ENCODE measurements at regions not wholly inside any gene's neighbourhood (a gene's known extent, or its start where the extent isn't known, plus 50 kb on each side); places are given as distances from the start of the nearest gene placed in this dataset.

GRCh38 chr15:94887391-94887790, 656.0 kb downstream of the MCTP2 start:
- Histone ChIP-seq H3K36me3 (ENCODE audit: insufficient read depth, low read length) (no peaks in the 10 kb centered on the region), H4K20me1 (ENCODE audit: insufficient read depth, low read depth, low read length) (no peaks in the 10 kb centered on the region), H2AFZ (ENCODE audit: low read length) (no peak overlapping the region), H3K27ac (ENCODE audit: low read length) (no peak overlapping the region), H3K4me3 (ENCODE audit: low read length) (no peak overlapping the region), H3K9me2 (replicated peaks; ENCODE audit: insufficient read depth, low read length) (no peaks in the 10 kb centered on the region; the same call in 1 of the 2 replicates), H3K4me1 (ENCODE audit: low read length) (no peaks in the 10 kb centered on the region), H3K9ac (ENCODE audit: low read length) (no peak overlapping the region), H3K27me3 (ENCODE audit: low read length) (no peaks in the 10 kb centered on the region), H3K79me2 (ENCODE audit: low read length) (no peaks in the 10 kb centered on the region), H3K9me3 (ENCODE audit: low read length) (no peaks in the 10 kb centered on the region), H3K4me2 (ENCODE audit: low read depth, low read length, poor library complexity, severe bottlenecking) (no peak overlapping the region)
- no peak for DNase-seq

- no peaks in the 10 kb centered on the region; the same call in 1 of the 2 replicates for H3K9me2 ChIP-seq (replicated peaks; ENCODE audit: insufficient read depth, low read length)
- no peaks in the 10 kb centered on the region for H3K4me1 ChIP-seq (ENCODE audit: low read length)
- H3K27ac ChIP-seq (ENCODE audit: low read length) = no peak overlapping the region
- no peak for DNase-seq
- H2AFZ ChIP-seq (ENCODE audit: low read length) = no peak overlapping the region
- H3K79me2 ChIP-seq (ENCODE audit: low read length) = no peaks in the 10 kb centered on the region
- no peak overlapping the region for H3K4me2 ChIP-seq (ENCODE audit: low read depth, low read length, poor library complexity, severe bottlenecking)
- H3K9ac ChIP-seq (ENCODE audit: low read length) = no peak overlapping the region
- no peak overlapping the region for H3K4me3 ChIP-seq (ENCODE audit: low read length)
- H3K36me3 ChIP-seq (ENCODE audit: insufficient read depth, low read length) = no peaks in the 10 kb centered on the region
- H4K20me1 ChIP-seq (ENCODE audit: insufficient read depth, low read depth, low read length) = no peaks in the 10 kb centered on the region
- no peaks in the 10 kb centered on the region for H3K27me3 ChIP-seq (ENCODE audit: low read length)
- no peaks in the 10 kb centered on the region for H3K9me3 ChIP-seq (ENCODE audit: low read length)
Measured at GRCh38 chr15:94889153-94889552, 657.8 kb downstream of the MCTP2 start.

GRCh38 chr15:94893091-94893490, 661.7 kb downstream of the MCTP2 start:
- Histone ChIP-seq H3K79me2 (ENCODE audit: low read length) (no peaks in the 10 kb centered on the region), H3K9ac (ENCODE audit: low read length) (no peak overlapping the region), H4K20me1 (ENCODE audit: insufficient read depth, low read depth, low read length) (no peaks in the 10 kb centered on the region), H3K27ac (ENCODE audit: low read length) (no peak overlapping the region), H3K36me3 (ENCODE audit: insufficient read depth, low read length) (no peaks in the 10 kb centered on the region), H3K9me2 (replicated peaks; ENCODE audit: insufficient read depth, low read length) (no peaks in the 10 kb centered on the region; the same call in 1 of the 2 replicates), H3K9me3 (ENCODE audit: low read length) (no peaks in the 10 kb centered on the region), H3K4me2 (ENCODE audit: low read depth, low read length, poor library complexity, severe bottlenecking) (no peak overlapping the region), H3K4me1 (ENCODE audit: low read length) (no peaks in the 10 kb centered on the region), H3K27me3 (ENCODE audit: low read length) (no peaks in the 10 kb centered on the region), H2AFZ (ENCODE audit: low read length) (no peak overlapping the region), H3K4me3 (ENCODE audit: low read length) (no peak overlapping the region)
- no peak for DNase-seq

- Histone ChIP-seq H3K9ac (ENCODE audit: low read length) (no peak overlapping the region), H2AFZ (ENCODE audit: low read length) (no peak overlapping the region), H3K4me1 (ENCODE audit: low read length) (no peaks in the 10 kb centered on the region), H3K79me2 (ENCODE audit: low read length) (no peaks in the 10 kb centered on the region), H3K27ac (ENCODE audit: low read length) (no peak overlapping the region), H3K4me3 (ENCODE audit: low read length) (no peak overlapping the region), H3K9me2 (replicated peaks; ENCODE audit: insufficient read depth, low read length) (no peaks in the 10 kb centered on the region; the same call in 1 of the 2 replicates), H3K4me2 (ENCODE audit: low read depth, low read length, poor library complexity, severe bottlenecking) (no peak overlapping the region), H3K36me3 (ENCODE audit: insufficient read depth, low read length) (no peaks in the 10 kb centered on the region), H4K20me1 (ENCODE audit: insufficient read depth, low read depth, low read length) (no peaks in the 10 kb centered on the region), H3K9me3 (ENCODE audit: low read length) (no peaks in the 10 kb centered on the region), H3K27me3 (ENCODE audit: low read length) (no peaks in the 10 kb centered on the region)
- no peak for DNase-seq
Measured at GRCh38 chr15:94894056-94894455, 662.7 kb downstream of the MCTP2 start.

GRCh38 chr15:94909510-94909909, 678.1 kb downstream of the MCTP2 start:
- H4K20me1 ChIP-seq (ENCODE audit: insufficient read depth, low read depth, low read length) = no peaks in the 10 kb centered on the region
- no peaks in the 10 kb centered on the region for H3K9me3 ChIP-seq (ENCODE audit: low read length)
- no peak overlapping the region for H3K27ac ChIP-seq (ENCODE audit: low read length)
- no peak overlapping the region for H3K9ac ChIP-seq (ENCODE audit: low read length)
- no peaks in the 10 kb centered on the region for H3K36me3 ChIP-seq (ENCODE audit: insufficient read depth, low read length)
- no peaks in the 10 kb centered on the region for H3K79me2 ChIP-seq (ENCODE audit: low read length)
- no peak overlapping the region for H3K4me2 ChIP-seq (ENCODE audit: low read depth, low read length, poor library complexity, severe bottlenecking)
- H2AFZ ChIP-seq (ENCODE audit: low read length) = no peak overlapping the region
- no peak overlapping the region for H3K4me3 ChIP-seq (ENCODE audit: low read length)
- H3K9me2 ChIP-seq (replicated peaks; ENCODE audit: insufficient read depth, low read length) = no peaks in the 10 kb centered on the region
- no peaks in the 10 kb centered on the region for H3K4me1 ChIP-seq (ENCODE audit: low read length)
- no peaks in the 10 kb centered on the region for H3K27me3 ChIP-seq (ENCODE audit: low read length)
- DNase-seq = no peak

GRCh38 chr15:94910166-94910565, 678.8 kb downstream of the MCTP2 start:
- H3K9ac ChIP-seq (ENCODE audit: low read length) = no peak overlapping the region
- H3K4me2 ChIP-seq (ENCODE audit: low read depth, low read length, poor library complexity, severe bottlenecking) = no peak overlapping the region
- H3K9me3 ChIP-seq (ENCODE audit: low read length) = no peaks in the 10 kb centered on the region
- no peak overlapping the region for H3K27ac ChIP-seq (ENCODE audit: low read length)
- no peak for DNase-seq
- no peak overlapping the region for H2AFZ ChIP-seq (ENCODE audit: low read length)
- H4K20me1 ChIP-seq (ENCODE audit: insufficient read depth, low read depth, low read length) = no peaks in the 10 kb centered on the region
- H3K4me1 ChIP-seq (ENCODE audit: low read length) = no peaks in the 10 kb centered on the region
- no peaks in the 10 kb centered on the region for H3K79me2 ChIP-seq (ENCODE audit: low read length)
- no peaks in the 10 kb centered on the region for H3K36me3 ChIP-seq (ENCODE audit: insufficient read depth, low read length)
- H3K4me3 ChIP-seq (ENCODE audit: low read length) = no peak overlapping the region
- H3K9me2 ChIP-seq (replicated peaks; ENCODE audit: insufficient read depth, low read length) = no peaks in the 10 kb centered on the region
- no peaks in the 10 kb centered on the region for H3K27me3 ChIP-seq (ENCODE audit: low read length)

- H3K27me3 ChIP-seq (ENCODE audit: low read length) = no peaks in the 10 kb centered on the region
- no peak overlapping the region for H3K4me2 ChIP-seq (ENCODE audit: low read depth, low read length, poor library complexity, severe bottlenecking)
- no peaks in the 10 kb centered on the region for H3K79me2 ChIP-seq (ENCODE audit: low read length)
- no peaks in the 10 kb centered on the region for H4K20me1 ChIP-seq (ENCODE audit: insufficient read depth, low read depth, low read length)
- no peak overlapping the region for H3K9ac ChIP-seq (ENCODE audit: low read length)
- H3K36me3 ChIP-seq (ENCODE audit: insufficient read depth, low read length) = no peaks in the 10 kb centered on the region
- no peaks in the 10 kb centered on the region for H3K4me1 ChIP-seq (ENCODE audit: low read length)
- H3K4me3 ChIP-seq (ENCODE audit: low read length) = no peak overlapping the region
- H3K9me2 ChIP-seq (replicated peaks; ENCODE audit: insufficient read depth, low read length) = no peaks in the 10 kb centered on the region
- no peak for DNase-seq
- H2AFZ ChIP-seq (ENCODE audit: low read length) = no peak overlapping the region
- no peak overlapping the region for H3K27ac ChIP-seq (ENCODE audit: low read length)
- no peaks in the 10 kb centered on the region for H3K9me3 ChIP-seq (ENCODE audit: low read length)
Measured at GRCh38 chr15:94912760-94913159, 681.4 kb downstream of the MCTP2 start.

GRCh38 chr15:94917068-94917467, 685.7 kb downstream of the MCTP2 start:
- no peak for DNase-seq
- no peak overlapping the region for H3K4me2 ChIP-seq (ENCODE audit: low read depth, low read length, poor library complexity, severe bottlenecking)
- no peak overlapping the region for H3K27ac ChIP-seq (ENCODE audit: low read length)
- no peak overlapping the region for H3K4me3 ChIP-seq (ENCODE audit: low read length)
- H2AFZ ChIP-seq (ENCODE audit: low read length) = no peak overlapping the region
- H3K36me3 ChIP-seq (ENCODE audit: insufficient read depth, low read length) = no peaks in the 10 kb centered on the region
- H3K9me2 ChIP-seq (replicated peaks; ENCODE audit: insufficient read depth, low read length) = no peaks in the 10 kb centered on the region
- no peaks in the 10 kb centered on the region for H3K4me1 ChIP-seq (ENCODE audit: low read length)
- no peaks in the 10 kb centered on the region for H4K20me1 ChIP-seq (ENCODE audit: insufficient read depth, low read depth, low read length)
- H3K9ac ChIP-seq (ENCODE audit: low read length) = no peak overlapping the region
- H3K79me2 ChIP-seq (ENCODE audit: low read length) = no peaks in the 10 kb centered on the region
- no peaks in the 10 kb centered on the region for H3K9me3 ChIP-seq (ENCODE audit: low read length)
- no peaks in the 10 kb centered on the region for H3K27me3 ChIP-seq (ENCODE audit: low read length)

- no peaks in the 10 kb centered on the region for H3K4me1 ChIP-seq (ENCODE audit: low read length)
- no peak overlapping the region for H3K4me2 ChIP-seq (ENCODE audit: low read depth, low read length, poor library complexity, severe bottlenecking)
- no peaks in the 10 kb centered on the region for H4K20me1 ChIP-seq (ENCODE audit: insufficient read depth, low read depth, low read length)
- no peaks in the 10 kb centered on the region for H3K27me3 ChIP-seq (ENCODE audit: low read length)
- no peaks in the 10 kb centered on the region for H3K79me2 ChIP-seq (ENCODE audit: low read length)
- no peaks in the 10 kb centered on the region for H3K36me3 ChIP-seq (ENCODE audit: insufficient read depth, low read length)
- no peak for DNase-seq
- no peak overlapping the region for H2AFZ ChIP-seq (ENCODE audit: low read length)
- H3K4me3 ChIP-seq (ENCODE audit: low read length) = no peak overlapping the region
- no peaks in the 10 kb centered on the region for H3K9me3 ChIP-seq (ENCODE audit: low read length)
- H3K9ac ChIP-seq (ENCODE audit: low read length) = no peak overlapping the region
- H3K27ac ChIP-seq (ENCODE audit: low read length) = no peak overlapping the region
- H3K9me2 ChIP-seq (replicated peaks; ENCODE audit: insufficient read depth, low read length) = no peaks in the 10 kb centered on the region
Measured at GRCh38 chr15:94921936-94922335, 690.6 kb downstream of the MCTP2 start.

All from Karpas-422 (cell line).